H1 (cell line): ENCODE measurements at regions not wholly inside any gene's neighbourhood (a gene's known extent, or its start where the extent isn't known, plus 50 kb on each side); places are given as distances from the start of the nearest gene placed in this dataset.

ENCODE experiments used
- NANOG ChIP-seq: IDR thresholded peaks from 2 replicates; pipeline ENCODE4 v1.6.1; 2011; ENCODE audit warnings: low read length, low read depth, mild to moderate bottlenecking, inconsistent platforms; ENCODE audit not compliant: insufficient read depth, poor library complexity, severe bottlenecking

DNA sequence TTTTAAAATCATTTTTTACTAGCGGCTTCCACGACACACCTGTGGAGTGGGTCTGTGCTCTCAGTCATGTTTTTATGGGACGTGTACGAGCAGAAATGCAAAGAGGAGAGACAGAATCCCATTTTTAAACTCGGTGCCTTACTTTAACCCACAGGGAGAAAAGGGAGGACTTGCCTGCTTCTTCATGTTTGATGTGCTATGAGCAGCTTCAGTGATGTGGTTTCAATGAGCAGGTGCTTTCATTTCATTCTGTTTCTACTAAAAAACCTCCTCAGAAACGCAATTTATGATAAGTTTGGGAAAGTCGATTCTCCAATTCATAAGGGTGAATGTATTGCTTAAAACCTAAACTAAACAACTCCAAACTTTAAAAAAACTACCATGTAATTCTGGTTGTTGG lies 537.2 kb downstream of the GATA3 start (continued):
- no peak for TF ChIP-seq NANOG
